GM19324 (cell line): ENCODE measurements at regions not wholly inside any gene's neighbourhood (a gene's known extent, or its start where the extent isn't known, plus 50 kb on each side); places are given as distances from the start of the nearest gene placed in this dataset.
"Not testable (repeated sequence)": the region's sequence is repeated elsewhere in the genome, so short reads cannot be mapped to it uniquely, and the experiment has no call there.

Source experiments
- ATAC-seq: cut with Tn5 transposase; IDR thresholded peaks from one replicate; pipeline ENCODE4 v1.9.1; 2021; ENCODE audit warnings: mild to moderate bottlenecking, moderate library complexity; ENCODE audit not compliant: unreplicated experiment, low FRiP score

GRCh38 chr9:33690143-33690933, 105.0 kb upstream of the PRSS3 start:
- no peak for ATAC-seq

DNA sequence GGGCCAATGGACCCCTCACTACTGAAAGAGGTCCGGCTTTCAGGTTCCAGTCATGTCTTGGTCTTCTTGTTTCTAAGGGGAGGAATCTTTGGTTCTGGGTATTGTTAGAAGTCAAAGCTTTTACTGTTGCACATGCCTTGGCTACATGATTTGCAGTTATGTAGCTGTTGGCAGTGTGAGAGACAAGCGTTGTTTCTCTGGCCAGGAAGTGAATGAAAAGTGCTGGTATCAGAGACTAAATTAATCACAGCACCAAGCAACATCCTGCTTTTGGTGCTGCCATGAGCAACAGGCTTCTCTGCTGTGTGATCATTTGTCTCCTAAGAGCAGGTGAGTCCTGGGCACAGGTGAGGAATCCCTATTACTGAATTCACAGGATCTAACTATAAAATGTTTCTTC, 100.1 kb upstream of the PRSS3 start:
- ATAC-seq = no peak

DNA sequence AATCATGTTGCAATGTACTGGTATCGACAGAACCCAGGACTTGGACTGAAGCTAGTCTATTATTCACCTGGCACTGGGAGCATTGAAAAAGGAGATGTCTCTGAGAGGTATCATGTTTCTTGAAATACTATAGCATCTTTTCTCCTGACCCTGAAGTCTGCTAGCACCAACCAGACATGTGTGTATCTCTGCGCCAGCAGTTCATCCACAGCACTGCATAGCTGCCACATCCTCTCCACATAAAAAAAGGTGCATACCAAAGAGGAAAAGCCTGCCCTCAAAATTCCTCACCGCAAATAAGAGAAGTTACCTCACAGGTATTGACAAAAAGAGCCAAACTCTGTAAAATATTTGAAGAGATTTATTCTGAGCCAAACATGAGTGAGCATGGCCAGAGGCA, 99.5 kb upstream of the PRSS3 start:
- ATAC-seq = no peak

DNA sequence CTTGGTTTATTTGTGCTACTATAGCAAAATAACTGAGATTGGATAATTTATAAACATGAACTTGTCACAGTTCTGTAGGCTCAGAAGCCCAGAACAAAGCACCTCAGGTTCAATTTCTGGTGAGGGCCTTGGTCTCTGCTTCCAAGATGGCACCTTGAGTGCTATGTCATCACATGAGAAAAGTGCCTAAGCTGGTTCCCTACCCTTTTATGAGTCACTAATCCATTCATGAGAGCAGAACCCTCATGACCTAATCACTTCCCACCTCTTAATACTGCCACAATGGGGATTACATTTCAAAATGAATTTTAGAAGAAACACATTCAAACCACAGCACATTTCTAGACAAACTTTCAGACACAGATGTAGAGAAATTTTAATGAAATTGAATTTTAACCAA, 98.2 kb upstream of the PRSS3 start:
- no peak for ATAC-seq

DNA sequence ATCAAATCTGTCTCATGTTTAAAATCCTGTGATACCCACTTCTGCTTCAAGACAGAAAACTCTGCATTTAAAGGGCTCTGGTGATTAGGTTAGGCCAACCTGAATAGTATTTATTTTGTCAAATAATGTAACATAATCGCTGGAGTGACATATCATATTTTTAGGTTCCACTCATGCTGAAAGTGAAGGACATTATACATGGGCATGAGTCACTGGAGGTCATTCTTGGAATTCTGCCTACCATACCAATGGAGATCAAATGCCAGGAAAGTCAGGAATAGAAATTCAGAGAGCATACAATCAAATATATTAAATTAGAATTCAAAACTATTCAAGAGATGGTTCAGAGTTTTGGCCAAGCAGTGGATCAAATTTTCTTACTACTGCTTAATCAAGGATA, 97.1 kb upstream of the PRSS3 start:
- ATAC-seq = no peak

- ATAC-seq = not testable (repeated sequence)
These were observed 94.4 kb upstream of the PRSS3 start for GRCh38 chr9:33700940-33701339.

- ATAC-seq = no peak
These were observed 91.8 kb upstream of the PRSS3 start for GRCh38 chr9:33703430-33704102.

DNA sequence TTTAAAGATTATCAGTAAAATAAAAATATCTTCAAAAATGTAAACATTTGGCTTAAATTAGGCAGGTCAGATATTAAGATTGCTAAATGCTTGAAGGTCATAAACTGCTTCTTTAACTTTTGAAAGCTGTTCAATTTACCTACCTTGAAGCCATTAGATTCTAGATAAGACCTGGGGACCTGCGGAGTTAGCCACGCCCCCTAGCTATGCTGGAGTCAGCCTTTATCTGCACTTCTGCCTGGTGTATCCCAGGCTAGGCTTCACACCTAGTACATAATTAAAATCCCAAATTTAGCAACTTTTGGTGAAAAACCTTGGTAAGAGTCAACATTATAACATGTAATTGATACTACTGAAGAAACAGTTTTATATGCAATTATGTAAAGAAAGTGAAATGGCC, 89.9 kb upstream of the PRSS3 start:
- not testable (repeated sequence) for ATAC-seq

GRCh38 chr9:33708441-33708840, 86.9 kb upstream of the PRSS3 start:
- no peak for ATAC-seq

- ATAC-seq = no peak
These were observed 86.1 kb upstream of the PRSS3 start for GRCh38 chr9:33709269-33709668.

GRCh38 chr9:33711418-33711817, 83.9 kb upstream of the PRSS3 start:
- ATAC-seq = not testable (repeated sequence)

DNA sequence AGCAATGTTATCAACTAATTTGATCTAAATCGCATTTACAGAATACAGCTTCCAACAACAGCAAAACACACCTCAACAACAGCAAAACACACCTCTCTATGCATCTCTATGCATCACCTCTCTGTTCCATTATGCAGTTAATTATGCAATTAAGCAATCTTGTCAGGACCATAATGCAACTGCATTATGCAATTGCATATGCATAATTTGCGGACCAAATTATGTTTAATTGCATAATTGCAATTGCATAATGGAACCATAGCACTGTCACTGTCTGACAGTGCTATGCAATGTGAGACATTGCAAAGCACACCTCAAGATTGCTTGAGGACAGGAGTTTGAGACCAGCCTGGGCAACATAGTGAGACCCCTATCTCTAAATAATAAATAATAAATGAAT, 80.4 kb upstream of the PRSS3 start:
- ATAC-seq = no peak

DNA sequence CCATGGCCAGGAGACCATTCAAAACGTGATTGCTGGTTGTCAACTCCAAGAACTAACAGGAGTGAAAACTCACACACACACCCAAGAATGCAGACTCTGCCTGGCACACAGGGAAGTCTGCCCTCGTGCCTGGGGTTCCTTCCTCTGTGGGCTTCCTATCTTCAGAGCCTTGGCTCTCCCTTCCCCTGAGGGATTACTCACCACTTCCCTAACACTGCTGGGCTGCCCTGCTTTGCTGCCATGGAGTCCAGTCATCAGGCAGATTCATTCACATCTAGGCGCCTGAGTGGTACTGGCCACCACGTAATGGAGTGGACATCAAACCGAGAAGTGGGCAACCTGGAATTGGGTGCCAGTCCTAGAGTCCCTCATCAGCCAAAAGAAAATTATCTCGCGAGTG, 76.4 kb upstream of the PRSS3 start:
- no peak for ATAC-seq

GRCh38 chr9:33719581-33720374, 75.6 kb upstream of the PRSS3 start:
- ATAC-seq = no peak

DNA sequence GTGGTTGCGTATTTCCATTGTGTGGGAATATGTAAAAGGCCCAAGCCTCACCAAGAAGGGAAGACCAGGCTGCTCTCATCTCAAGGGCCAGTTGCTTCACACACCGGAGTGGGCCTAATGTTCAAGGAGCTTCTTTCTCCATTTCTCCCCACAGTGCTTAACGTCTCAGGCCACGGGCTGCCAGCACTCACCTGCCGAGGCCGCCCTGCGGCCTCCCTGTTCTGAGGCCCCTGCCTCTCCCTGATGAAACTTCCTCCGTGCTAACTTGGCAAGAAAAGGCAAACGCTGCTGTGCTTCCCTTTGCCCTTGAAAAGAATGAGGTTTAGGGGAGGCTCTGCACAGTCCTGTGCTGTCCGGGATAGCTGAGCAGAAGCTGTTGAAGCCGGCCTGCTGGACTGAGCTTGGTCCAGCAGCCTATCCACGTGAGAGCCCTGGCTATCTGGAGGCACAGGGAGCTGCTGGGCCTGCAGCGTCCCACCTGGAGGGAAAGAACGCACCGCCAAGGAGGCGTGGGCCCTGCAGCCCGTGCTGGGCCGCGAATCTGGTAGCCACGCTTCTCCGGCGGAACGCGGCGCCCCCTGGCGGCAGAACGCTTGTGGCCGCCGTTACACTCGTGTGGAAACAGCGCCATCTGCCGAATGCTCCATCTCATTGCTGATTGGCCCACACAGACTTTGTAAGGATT, 73.5 kb upstream of the PRSS3 start:
- ATAC-seq = peak; percentile 69

DNA sequence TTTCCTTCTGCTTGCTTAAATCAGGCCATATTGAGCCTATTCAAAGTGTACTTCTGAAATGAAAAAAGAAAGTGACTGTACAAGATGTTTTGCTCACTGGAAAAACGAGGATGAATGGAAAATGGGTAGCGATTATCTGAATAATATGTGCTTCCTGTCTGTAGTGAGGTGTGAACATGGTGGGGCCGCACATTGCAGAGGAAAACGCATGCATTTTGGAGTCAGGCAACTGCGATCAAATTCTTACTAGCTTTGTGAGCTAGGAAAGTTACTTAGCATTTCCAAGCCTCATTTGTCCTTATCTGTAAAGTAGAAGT, 73.0 kb upstream of the PRSS3 start:
- ATAC-seq = no peak

DNA sequence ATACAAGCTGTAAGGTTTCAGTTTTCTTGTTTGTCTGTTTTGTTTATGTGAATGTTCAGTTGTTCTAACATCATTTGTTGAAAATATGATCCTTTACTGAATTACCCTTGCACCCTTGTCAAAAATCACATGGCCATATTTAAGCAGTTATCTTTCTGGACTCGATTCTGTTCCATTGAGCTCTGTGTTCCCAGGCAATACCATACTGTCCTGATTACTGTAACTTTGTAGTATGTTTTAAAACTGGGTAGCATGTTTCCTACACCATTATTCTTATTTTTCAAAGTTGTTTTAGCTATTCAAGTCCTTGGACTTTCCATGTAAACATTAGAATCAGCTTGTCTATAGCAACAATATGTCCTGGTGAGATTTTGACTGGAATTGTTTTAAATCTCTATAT, 66.7 kb upstream of the PRSS3 start:
- ATAC-seq = no peak

GRCh38 chr9:33731142-33731541, 64.2 kb upstream of the PRSS3 start:
- ATAC-seq = no peak

DNA sequence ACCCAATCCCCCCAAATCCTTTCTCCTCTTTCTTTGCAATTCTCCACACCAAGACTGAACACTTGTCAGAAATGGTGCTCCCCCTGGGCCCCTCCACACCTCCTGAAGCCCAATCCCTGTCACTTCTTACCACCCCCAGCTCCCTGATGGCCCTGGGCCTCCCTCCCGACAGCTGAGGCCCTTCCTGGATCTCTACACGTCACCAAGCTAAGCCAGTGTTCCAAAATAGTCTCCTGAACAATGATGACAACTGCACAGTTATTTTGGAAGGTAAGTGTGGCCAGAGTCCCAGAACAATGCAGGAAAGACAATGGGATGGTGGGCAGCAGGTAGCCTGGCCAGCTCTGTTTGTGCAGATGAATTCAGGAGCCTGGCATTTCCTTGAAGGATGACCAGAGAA, 63.7 kb upstream of the PRSS3 start:
- no peak for ATAC-seq

GRCh38 chr9:33734247-33734940, 61.0 kb upstream of the PRSS3 start:
- ATAC-seq = not testable (repeated sequence)
